ENCODE measurements at regions not wholly inside any gene's neighbourhood (a gene's known extent, or its start where the extent isn't known, plus 50 kb on each side); places are given as distances from the start of the nearest gene placed in this dataset.

GRCh38 chr4:103372002-103372558 lies 173.9 kb upstream of the CENPE start:
- TF ChIP-seq CTCF (IDR thresholded peaks at IDR 0.05): no peak
- no peak for TF ChIP-seq POLR2A (IDR thresholded peaks at IDR 0.05)
